SK-N-SH (cell line): ENCODE measurements at regions not wholly inside any gene's neighbourhood (a gene's known extent, or its start where the extent isn't known, plus 50 kb on each side); places are given as distances from the start of the nearest gene placed in this dataset.

ENCODE experiments used
- EP300 ChIP-seq, 2 experiments: IDR thresholded peaks; 2 replicates each; pipeline versions ENCODE4 v1.4.0 to v1.6.1; 2012; ENCODE audit warnings: borderline replicate concordance in 1 of 2, low read depth in 1 of 2, low read length in 1 of 2
- EZH2phosphoT487 ChIP-seq: fragments of 200-600 bp; sonication (generic); IDR thresholded peaks from 2 replicates; pipeline ENCODE4 v1.6.1; 2017; ENCODE audit warnings: low read depth, mixed run types, mild to moderate bottlenecking, antibody characterized with exemption, moderate library complexity, borderline replicate concordance
- MAX ChIP-seq: IDR thresholded peaks from 2 replicates; pipeline ENCODE4 v1.4.0; 2012; ENCODE audit warnings: low read depth
- PBX3 ChIP-seq: IDR thresholded peaks from 2 replicates; pipeline ENCODE4; 2012
- POLR2AphosphoS5 ChIP-seq: IDR thresholded peaks from 2 replicates; pipeline ENCODE4 v1.6.1; 2012; ENCODE audit warnings: low read depth, low read length
- RAD21 ChIP-seq: IDR thresholded peaks from 2 replicates; pipeline ENCODE4 v1.6.1; 2012; ENCODE audit warnings: mild to moderate bottlenecking, low read length
- RFX5 ChIP-seq: IDR thresholded peaks from 2 replicates; pipeline ENCODE4 v1.6.1; 2012; ENCODE audit warnings: mild to moderate bottlenecking, improper control_type of control experiment, low read length
- SMC3 ChIP-seq: IDR thresholded peaks from 2 replicates; pipeline ENCODE4 v1.6.1; 2012; ENCODE audit warnings: low read depth, low read length, improper control_type of control experiment
- TAF1 ChIP-seq: IDR thresholded peaks from 2 replicates; pipeline ENCODE4 v1.6.1; 2012; ENCODE audit warnings: low read depth, mild to moderate bottlenecking, low read length, moderate library complexity, borderline replicate concordance
- TF ChIP-seq, protein P1 (sequence below): fragments of 200-600 bp; sonication (generic); IDR thresholded peaks from 2 replicates; pipeline ENCODE4 v1.6.1; 2017; ENCODE audit warnings: antibody characterized with exemption, mild to moderate bottlenecking, moderate library complexity
- TF ChIP-seq, protein P2 (sequence below): IDR thresholded peaks from 2 replicates; pipeline ENCODE4 v1.6.1; 2012; ENCODE audit warnings: mild to moderate bottlenecking, low read depth, low read length, moderate library complexity

GRCh38 chr4:60729194-60729593 is 470.9 kb upstream of the ADGRL3 start:
- no peak for TF ChIP-seq PBX3
- TF ChIP-seq RFX5: no peak
- TF ChIP-seq EP300 (IDR thresholded peaks at IDR 0.05; ENCODE audit: borderline replicate concordance in 1 of 2, low read depth in 1 of 2, low read length in 1 of 2): no peak
- TF ChIP-seq, protein P1, sequence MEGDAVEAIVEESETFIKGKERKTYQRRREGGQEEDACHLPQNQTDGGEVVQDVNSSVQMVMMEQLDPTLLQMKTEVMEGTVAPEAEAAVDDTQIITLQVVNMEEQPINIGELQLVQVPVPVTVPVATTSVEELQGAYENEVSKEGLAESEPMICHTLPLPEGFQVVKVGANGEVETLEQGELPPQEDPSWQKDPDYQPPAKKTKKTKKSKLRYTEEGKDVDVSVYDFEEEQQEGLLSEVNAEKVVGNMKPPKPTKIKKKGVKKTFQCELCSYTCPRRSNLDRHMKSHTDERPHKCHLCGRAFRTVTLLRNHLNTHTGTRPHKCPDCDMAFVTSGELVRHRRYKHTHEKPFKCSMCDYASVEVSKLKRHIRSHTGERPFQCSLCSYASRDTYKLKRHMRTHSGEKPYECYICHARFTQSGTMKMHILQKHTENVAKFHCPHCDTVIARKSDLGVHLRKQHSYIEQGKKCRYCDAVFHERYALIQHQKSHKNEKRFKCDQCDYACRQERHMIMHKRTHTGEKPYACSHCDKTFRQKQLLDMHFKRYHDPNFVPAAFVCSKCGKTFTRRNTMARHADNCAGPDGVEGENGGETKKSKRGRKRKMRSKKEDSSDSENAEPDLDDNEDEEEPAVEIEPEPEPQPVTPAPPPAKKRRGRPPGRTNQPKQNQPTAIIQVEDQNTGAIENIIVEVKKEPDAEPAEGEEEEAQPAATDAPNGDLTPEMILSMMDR: no peak
- no peak for TF ChIP-seq MAX
- no peak for TF ChIP-seq SMC3
- TF ChIP-seq, protein P2, sequence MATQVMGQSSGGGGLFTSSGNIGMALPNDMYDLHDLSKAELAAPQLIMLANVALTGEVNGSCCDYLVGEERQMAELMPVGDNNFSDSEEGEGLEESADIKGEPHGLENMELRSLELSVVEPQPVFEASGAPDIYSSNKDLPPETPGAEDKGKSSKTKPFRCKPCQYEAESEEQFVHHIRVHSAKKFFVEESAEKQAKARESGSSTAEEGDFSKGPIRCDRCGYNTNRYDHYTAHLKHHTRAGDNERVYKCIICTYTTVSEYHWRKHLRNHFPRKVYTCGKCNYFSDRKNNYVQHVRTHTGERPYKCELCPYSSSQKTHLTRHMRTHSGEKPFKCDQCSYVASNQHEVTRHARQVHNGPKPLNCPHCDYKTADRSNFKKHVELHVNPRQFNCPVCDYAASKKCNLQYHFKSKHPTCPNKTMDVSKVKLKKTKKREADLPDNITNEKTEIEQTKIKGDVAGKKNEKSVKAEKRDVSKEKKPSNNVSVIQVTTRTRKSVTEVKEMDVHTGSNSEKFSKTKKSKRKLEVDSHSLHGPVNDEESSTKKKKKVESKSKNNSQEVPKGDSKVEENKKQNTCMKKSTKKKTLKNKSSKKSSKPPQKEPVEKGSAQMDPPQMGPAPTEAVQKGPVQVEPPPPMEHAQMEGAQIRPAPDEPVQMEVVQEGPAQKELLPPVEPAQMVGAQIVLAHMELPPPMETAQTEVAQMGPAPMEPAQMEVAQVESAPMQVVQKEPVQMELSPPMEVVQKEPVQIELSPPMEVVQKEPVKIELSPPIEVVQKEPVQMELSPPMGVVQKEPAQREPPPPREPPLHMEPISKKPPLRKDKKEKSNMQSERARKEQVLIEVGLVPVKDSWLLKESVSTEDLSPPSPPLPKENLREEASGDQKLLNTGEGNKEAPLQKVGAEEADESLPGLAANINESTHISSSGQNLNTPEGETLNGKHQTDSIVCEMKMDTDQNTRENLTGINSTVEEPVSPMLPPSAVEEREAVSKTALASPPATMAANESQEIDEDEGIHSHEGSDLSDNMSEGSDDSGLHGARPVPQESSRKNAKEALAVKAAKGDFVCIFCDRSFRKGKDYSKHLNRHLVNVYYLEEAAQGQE: no peak
- no peak for TF ChIP-seq RAD21
- TF ChIP-seq EZH2phosphoT487: no peak
- no peak for TF ChIP-seq POLR2AphosphoS5
- no peak for TF ChIP-seq TAF1
